GM12878 (cell line): ENCODE measurements at regions not wholly inside any gene's neighbourhood (a gene's known extent, or its start where the extent isn't known, plus 50 kb on each side); places are given as distances from the start of the nearest gene placed in this dataset.

Experiments used
- ATAC-seq: fragments of 200-7000 bp; cut with Tn5 transposase; 3 replicates; pipeline ENCODE4 v1.9.1; 2020; ENCODE audit warnings: mild to moderate bottlenecking, moderate library complexity
- BruUV-seq: library from RNA; stranded (reverse); fragments of 400-500 nt; replicated peaks from 2 replicates; lab custom pipeline; 2021; lab: Mats Ljungman, UMichigan
- CTCF ChIA-PET: fragments of 300-600 bp; sonication (Branson Sonifier 250); formaldehyde crosslinking; extraction: SDS; loops from one replicate; lab custom pipeline; 2021; ENCODE audit warnings: inconsistent platforms; lab: Yijun Ruan, JAX
- POLR2A ChIA-PET: fragments of 350-600 bp; formaldehyde crosslinking; extraction: SDS; loops from one replicate; lab custom pipeline; 2021; ENCODE audit warnings: inconsistent platforms; lab: Charles Lee
- RAD21 ChIA-PET: fragments of 300-600 bp; sonication (Branson Sonifier 250); formaldehyde crosslinking; loops from one replicate; lab custom pipeline; 2023; ENCODE audit warnings: antibody characterized with exemption; ENCODE audit not compliant: unreplicated experiment; lab: Charles Lee
- SMC1A ChIA-PET: fragments of 300-600 bp; sonication (Branson Sonifier 250); formaldehyde crosslinking; loops from one replicate; lab custom pipeline; 2023; ENCODE audit not compliant: unreplicated experiment, uncharacterized antibody; lab: Charles Lee
- DNase-seq: peaks from one replicate; pipeline ENCODE4 v3.0.0-alpha.2; 2011; ENCODE audit warnings: low read depth, low spot score
- FAIRE-seq: peaks from 3 replicates; lab custom pipeline; 2011; peaks lifted over from hg19 to GRCh38; lab: Jason Lieb, UNC
- H2AFZ ChIP-seq: 2 replicates; pipeline ENCODE4 v1.6.0; 2011; ENCODE audit warnings: low read depth, low read length, control low read depth; ENCODE audit not compliant: control insufficient read depth
- H3K27ac ChIP-seq: 2 replicates; pipeline ENCODE4 v1.5.1; 2011; ENCODE audit warnings: control low read depth; ENCODE audit not compliant: control insufficient read depth, insufficient read depth
- H3K27me3 ChIP-seq, 2 experiments: replicated peaks in 1 of 2; 2 replicates each; pipeline versions ENCODE4 v1.6.0 to v1.6.1; 2011; ENCODE audit warnings: low read length in 1 of 2; ENCODE audit not compliant: control insufficient read depth in 2 of 2, insufficient read depth in 2 of 2
- H3K36me3 ChIP-seq, 2 experiments: 2 replicates each; pipeline ENCODE4 v1.5.1; 2011; ENCODE audit warnings: low read length in 1 of 2; ENCODE audit not compliant: control insufficient read depth in 2 of 2, insufficient read depth in 2 of 2
- H3K4me1 ChIP-seq: 2 replicates; pipeline ENCODE4 v1.6.1; 2011; ENCODE audit warnings: mild to moderate bottlenecking, low read length, moderate library complexity, mixed read lengths; ENCODE audit not compliant: control insufficient read depth, insufficient read depth
- H3K4me2 ChIP-seq: 2 replicates; pipeline ENCODE4 v1.6.0; 2011; ENCODE audit warnings: control low read depth; ENCODE audit not compliant: control insufficient read depth, insufficient read depth
- H3K4me3 ChIP-seq: fragments of 200-600 bp; sonication (generic); 2 replicates; pipeline ENCODE4 v1.5.1; 2016
- H3K79me2 ChIP-seq: 2 replicates; pipeline ENCODE4 v1.6.0; 2011; ENCODE audit warnings: low read length; ENCODE audit not compliant: control insufficient read depth, insufficient read depth
- H3K9ac ChIP-seq: 2 replicates; pipeline ENCODE4 v1.8.0; 2011; ENCODE audit warnings: low read length, control low read depth, mixed read lengths; ENCODE audit not compliant: control insufficient read depth, insufficient read depth
- H3K9me3 ChIP-seq: replicated peaks from 3 replicates; pipeline ENCODE4 v1.5.1; 2011; ENCODE audit warnings: mild to moderate bottlenecking, low read length; ENCODE audit not compliant: control insufficient read depth, insufficient read depth
- H4K20me1 ChIP-seq: 2 replicates; pipeline ENCODE4 v1.6.0; 2011; ENCODE audit not compliant: control insufficient read depth, insufficient read depth
- CHD2 ChIP-seq: IDR thresholded peaks from 2 replicates; pipeline ENCODE4 v1.6.1; 2011; ENCODE audit warnings: low read depth, low read length, improper control_type of control experiment, borderline replicate concordance
- CHD4 ChIP-seq: fragments of 200-600 bp; sonication (generic); IDR thresholded peaks from 2 replicates; pipeline ENCODE4 v1.6.1; 2016; ENCODE audit warnings: mild to moderate bottlenecking
- E4F1 ChIP-seq: fragments of 450-650 bp; IDR thresholded peaks from 2 replicates; pipeline ENCODE4 v1.6.1; 2018; ENCODE audit warnings: borderline replicate concordance, mild to moderate bottlenecking; ENCODE audit not compliant: partially characterized antibody
- FOS ChIP-seq: IDR thresholded peaks from 3 replicates; pipeline ENCODE4 v1.6.1; 2011; ENCODE audit warnings: borderline replicate concordance; ENCODE audit not compliant: insufficient read length; ENCODE audit errors: extremely low read depth
- JUNB ChIP-seq: IDR thresholded peaks from 2 replicates; pipeline ENCODE4 v1.6.1; 2016; ENCODE audit warnings: antibody characterized with exemption, mild to moderate bottlenecking
- MEF2A ChIP-seq: IDR thresholded peaks from 2 replicates; pipeline ENCODE4 v1.6.1; 2011; ENCODE audit warnings: low read depth, mild to moderate bottlenecking, low read length, moderate library complexity; ENCODE audit not compliant: insufficient read depth
- MTA2 ChIP-seq: fragments of 450-650 bp; IDR thresholded peaks from 2 replicates; pipeline ENCODE4 v1.6.1; 2016; ENCODE audit warnings: low read depth, mild to moderate bottlenecking, moderate library complexity
- MTA3 ChIP-seq: IDR thresholded peaks from 2 replicates; pipeline ENCODE4 v1.6.1; 2012; ENCODE audit warnings: low read length, inconsistent platforms, borderline replicate concordance
- NR2C2 ChIP-seq: IDR thresholded peaks from 2 replicates; pipeline ENCODE4 v1.6.1; 2011; ENCODE audit warnings: borderline replicate concordance, low read depth; ENCODE audit not compliant: control insufficient read depth, insufficient read length
- NRF1 ChIP-seq: conservative IDR thresholded peaks from 2 replicates; pipeline ENCODE4 v1.6.1; 2011; ENCODE audit warnings: mild to moderate bottlenecking, low read depth, low read length, improper control_type of control experiment
- RCOR1 ChIP-seq: conservative IDR thresholded peaks from 2 replicates; pipeline ENCODE4 v1.6.1; 2012; ENCODE audit warnings: low read depth, low read length, improper control_type of control experiment
- RUNX3 ChIP-seq: IDR thresholded peaks from 2 replicates; pipeline ENCODE4 v1.6.1; 2012; ENCODE audit warnings: low read length, inconsistent platforms
- SUZ12 ChIP-seq: fragments of 200-600 bp; sonication (generic); IDR thresholded peaks from one replicate; pipeline ENCODE4 v1.6.1; 2018; ENCODE audit warnings: antibody characterized with exemption, mild to moderate bottlenecking; ENCODE audit not compliant: unreplicated experiment
- TAF1 ChIP-seq: IDR thresholded peaks from 2 replicates; pipeline ENCODE4 v1.6.1; 2011; ENCODE audit warnings: mild to moderate bottlenecking, low read depth, low read length, borderline replicate concordance
- ZNF24 ChIP-seq: fragments of 450-650 bp; IDR thresholded peaks from 2 replicates; pipeline ENCODE4 v1.6.1; 2017; ENCODE audit warnings: antibody characterized with exemption, mild to moderate bottlenecking
- WGBS: methylation state at CpG from one replicate; pipeline ENCODE4 v1.1.6; 2016; ENCODE audit warnings: low lambda C conversion rate; ENCODE audit not compliant: insufficient replicate concordance, insufficient coverage; ENCODE audit errors: missing lambda C conversion rate; 5-methylcytosine and 5-hydroxymethylcytosine counted together
- in situ Hi-C: fragments of 300-500 bp; cut with MboI; formaldehyde crosslinking; loops from 9 replicates; pipeline ENCODE4 v1.14.3; 2018; ENCODE audit warnings: mixed read lengths
- intact Hi-C: fragments of 100-400 bp; cut with micrococcal nuclease; formaldehyde crosslinking; loops from one replicate; pipeline ENCODE4 v1.14.2; 2022; ENCODE audit not compliant: unreplicated experiment
- TF ChIP-seq, protein P1 (sequence below): IDR thresholded peaks from 2 replicates; pipeline ENCODE4 v1.6.1; 2011; ENCODE audit warnings: low read depth, low read length, improper control_type of control experiment, borderline replicate concordance
- TF ChIP-seq, protein P2 (sequence below): fragments of 450-650 bp; IDR thresholded peaks from 2 replicates; pipeline ENCODE4 v1.6.1; 2017; ENCODE audit warnings: mild to moderate bottlenecking, moderate library complexity

DNA sequence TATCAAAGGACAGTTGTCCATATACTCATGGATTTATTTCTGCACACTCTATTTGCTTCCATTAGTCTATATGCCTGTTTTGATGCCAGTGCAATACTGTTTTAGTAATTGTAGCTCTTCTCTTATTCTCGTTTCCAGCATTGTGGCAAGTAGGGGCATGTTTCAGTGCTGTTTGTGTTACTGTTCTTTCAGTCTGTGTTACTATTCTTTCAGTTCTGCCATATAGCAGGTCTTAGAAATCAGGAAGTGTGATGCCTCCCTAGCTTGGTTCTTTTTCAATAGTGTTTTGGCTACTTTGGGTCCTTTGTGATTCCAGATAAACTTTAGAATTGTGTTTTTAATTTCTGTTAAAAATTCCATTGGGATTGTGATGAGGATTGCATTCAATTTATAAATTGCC is 180.5 kb upstream of the PTPRD start (continued):
- TF ChIP-seq E4F1: no peak

DNA sequence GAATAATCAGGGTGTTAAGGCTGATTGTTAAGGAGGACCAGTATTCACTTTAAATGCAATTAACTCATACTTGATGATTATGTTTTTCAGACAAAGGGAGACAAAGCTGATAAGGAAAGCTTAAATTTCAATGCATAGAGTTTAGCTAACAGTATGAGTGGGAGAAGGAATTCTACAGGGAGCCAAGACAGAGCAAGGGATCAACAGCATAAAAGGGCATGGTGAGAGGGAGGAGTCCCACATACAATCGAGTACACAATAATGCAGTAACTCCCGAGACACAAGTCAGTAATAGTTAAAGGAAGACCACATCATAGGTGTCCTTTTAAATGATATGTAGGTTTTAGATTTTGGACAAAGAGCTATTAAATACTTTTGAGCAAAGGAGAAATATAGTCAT is 191.7 kb upstream of the PTPRD start:
- no peak overlapping the region for H3K9ac ChIP-seq
- CTCF ChIA-PET: no interaction called here
- BruUV-seq: no TSS peak
- WGBS: 6% methylated on average over 2 of the region's 2 CpGs
- intact Hi-C loops (no loop called here), in situ Hi-C loops (no loop called here)
- H3K4me2 ChIP-seq: no peak overlapping the region
- ATAC-seq (no peak), FAIRE-seq (no peak), DNase-seq (no peak)
- H3K4me1 ChIP-seq: no peaks in the 10 kb centered on the region
- SMC1A ChIA-PET: no interaction called here
- no peak overlapping the region for H3K4me3 ChIP-seq
- H3K36me3 ChIP-seq: no peaks in the 10 kb centered on the region
- no peak overlapping the region for H3K27ac ChIP-seq
- POLR2A ChIA-PET: no interaction called here
- no peaks in the 10 kb centered on the region for H3K79me2 ChIP-seq
- no peak overlapping the region for H2AFZ ChIP-seq
- H3K9me3 ChIP-seq: no peaks in the 10 kb centered on the region
- RAD21 ChIA-PET: no interaction called here
- H3K27me3 ChIP-seq: no peaks in the 10 kb centered on the region
- H4K20me1 ChIP-seq: no peaks in the 10 kb centered on the region
- TF ChIP-seq ZNF24 (no peak), MEF2A (no peak), RCOR1 (no peak), CHD2 (no peak), MTA3 (no peak), NRF1 (no peak), TAF1 (no peak), MTA2 (no peak), RUNX3 (no peak), FOS (no peak), SUZ12 (no peak), NR2C2 (no peak), CHD4 (no peak), JUNB (no peak)
- TF ChIP-seq, protein P1, sequence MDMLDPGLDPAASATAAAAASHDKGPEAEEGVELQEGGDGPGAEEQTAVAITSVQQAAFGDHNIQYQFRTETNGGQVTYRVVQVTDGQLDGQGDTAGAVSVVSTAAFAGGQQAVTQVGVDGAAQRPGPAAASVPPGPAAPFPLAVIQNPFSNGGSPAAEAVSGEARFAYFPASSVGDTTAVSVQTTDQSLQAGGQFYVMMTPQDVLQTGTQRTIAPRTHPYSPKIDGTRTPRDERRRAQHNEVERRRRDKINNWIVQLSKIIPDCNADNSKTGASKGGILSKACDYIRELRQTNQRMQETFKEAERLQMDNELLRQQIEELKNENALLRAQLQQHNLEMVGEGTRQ: no peak
- TF ChIP-seq, protein P2, sequence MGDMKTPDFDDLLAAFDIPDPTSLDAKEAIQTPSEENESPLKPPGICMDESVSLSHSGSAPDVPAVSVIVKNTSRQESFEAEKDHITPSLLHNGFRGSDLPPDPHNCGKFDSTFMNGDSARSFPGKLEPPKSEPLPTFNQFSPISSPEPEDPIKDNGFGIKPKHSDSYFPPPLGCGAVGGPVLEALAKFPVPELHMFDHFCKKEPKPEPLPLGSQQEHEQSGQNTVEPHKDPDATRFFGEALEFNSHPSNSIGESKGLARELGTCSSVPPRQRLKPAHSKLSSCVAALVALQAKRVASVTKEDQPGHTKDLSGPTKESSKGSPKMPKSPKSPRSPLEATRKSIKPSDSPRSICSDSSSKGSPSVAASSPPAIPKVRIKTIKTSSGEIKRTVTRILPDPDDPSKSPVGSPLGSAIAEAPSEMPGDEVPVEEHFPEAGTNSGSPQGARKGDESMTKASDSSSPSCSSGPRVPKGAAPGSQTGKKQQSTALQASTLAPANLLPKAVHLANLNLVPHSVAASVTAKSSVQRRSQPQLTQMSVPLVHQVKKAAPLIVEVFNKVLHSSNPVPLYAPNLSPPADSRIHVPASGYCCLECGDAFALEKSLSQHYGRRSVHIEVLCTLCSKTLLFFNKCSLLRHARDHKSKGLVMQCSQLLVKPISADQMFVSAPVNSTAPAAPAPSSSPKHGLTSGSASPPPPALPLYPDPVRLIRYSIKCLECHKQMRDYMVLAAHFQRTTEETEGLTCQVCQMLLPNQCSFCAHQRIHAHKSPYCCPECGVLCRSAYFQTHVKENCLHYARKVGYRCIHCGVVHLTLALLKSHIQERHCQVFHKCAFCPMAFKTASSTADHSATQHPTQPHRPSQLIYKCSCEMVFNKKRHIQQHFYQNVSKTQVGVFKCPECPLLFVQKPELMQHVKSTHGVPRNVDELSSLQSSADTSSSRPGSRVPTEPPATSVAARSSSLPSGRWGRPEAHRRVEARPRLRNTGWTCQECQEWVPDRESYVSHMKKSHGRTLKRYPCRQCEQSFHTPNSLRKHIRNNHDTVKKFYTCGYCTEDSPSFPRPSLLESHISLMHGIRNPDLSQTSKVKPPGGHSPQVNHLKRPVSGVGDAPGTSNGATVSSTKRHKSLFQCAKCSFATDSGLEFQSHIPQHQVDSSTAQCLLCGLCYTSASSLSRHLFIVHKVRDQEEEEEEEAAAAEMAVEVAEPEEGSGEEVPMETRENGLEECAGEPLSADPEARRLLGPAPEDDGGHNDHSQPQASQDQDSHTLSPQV: no peak
